Limb (tissue), 2 donors: ENCODE measurements at regions not wholly inside any gene's neighbourhood (a gene's known extent, or its start where the extent isn't known, plus 50 kb on each side); places are given as distances from the start of the nearest gene placed in this dataset.
"Not testable (repeated sequence)": the region's sequence is repeated elsewhere in the genome, so short reads cannot be mapped to it uniquely, and the experiment has no call there.

ENCODE experiments used
- DNase-seq, 2 donors: peaks; one replicate each; pipeline ENCODE4 v3.0.0-alpha.2; 2016; ENCODE audit errors: extremely low spot score in 2 of 2

DNA sequence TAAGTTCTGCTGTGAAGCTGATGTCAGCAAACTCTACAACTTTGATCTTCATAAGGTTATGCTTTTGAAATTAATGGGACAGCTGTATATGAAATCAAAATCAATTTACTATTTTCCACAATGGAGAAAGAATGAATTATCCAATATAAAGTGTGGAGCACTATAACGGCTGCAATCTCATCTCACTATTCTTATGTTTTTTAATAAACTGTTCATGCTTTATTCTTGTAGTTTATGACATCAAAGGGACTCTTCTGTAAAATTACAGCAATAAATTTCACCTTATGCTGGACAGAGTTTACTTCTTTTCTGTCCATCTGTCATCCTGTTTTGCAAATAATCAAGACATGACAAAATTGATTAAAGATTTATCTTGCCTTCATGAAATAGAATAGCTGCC is 192.5 kb downstream of the TECRL start:
- DNase-seq: no peak

DNA sequence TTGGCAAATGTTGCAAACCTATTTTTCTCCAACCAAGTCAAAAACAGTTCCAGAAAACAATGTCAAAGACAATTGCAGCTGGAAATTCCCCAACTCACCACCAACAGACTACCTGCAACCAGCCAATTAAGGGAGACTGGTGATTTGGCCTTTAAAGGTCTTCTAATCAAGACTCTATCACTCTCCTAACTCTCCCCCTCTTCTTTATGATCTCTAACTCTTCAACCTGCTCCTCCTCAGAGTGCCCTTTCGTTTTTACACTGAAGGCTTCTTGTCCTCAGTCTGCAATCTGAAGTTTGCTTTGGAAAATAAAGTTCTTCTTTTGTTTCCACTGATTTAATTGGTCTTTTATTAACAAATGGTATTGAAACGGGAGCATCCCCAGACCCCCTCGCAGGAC is 203.9 kb downstream of the TECRL start:
- DNase-seq: no peak

DNA sequence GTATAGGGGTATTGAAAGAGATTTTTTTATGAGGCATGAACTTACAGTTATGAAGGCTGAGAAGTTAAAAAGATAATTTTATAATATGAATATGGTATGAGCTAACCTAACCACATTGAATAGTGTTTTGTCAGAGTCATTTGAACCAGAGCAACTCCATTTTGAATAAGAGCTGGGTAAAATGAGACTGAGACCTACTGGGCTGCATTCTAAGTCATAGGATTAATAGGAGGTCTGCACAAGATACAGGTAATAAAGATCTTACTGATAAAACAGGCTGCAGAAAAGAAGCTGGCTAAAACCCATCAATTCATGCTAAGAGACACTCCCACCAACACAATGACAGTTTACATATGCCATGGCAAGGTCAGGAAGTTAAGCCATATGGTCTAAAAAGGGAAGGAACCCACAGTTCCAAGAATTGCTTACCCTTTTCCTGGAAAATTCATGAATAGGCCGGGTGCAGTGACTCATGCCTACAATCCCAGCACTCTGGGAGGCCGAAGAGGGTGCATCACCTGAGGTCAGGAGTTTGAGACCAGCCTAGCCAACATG is 209.2 kb downstream of the TECRL start:
- DNase-seq: no peak

DNA sequence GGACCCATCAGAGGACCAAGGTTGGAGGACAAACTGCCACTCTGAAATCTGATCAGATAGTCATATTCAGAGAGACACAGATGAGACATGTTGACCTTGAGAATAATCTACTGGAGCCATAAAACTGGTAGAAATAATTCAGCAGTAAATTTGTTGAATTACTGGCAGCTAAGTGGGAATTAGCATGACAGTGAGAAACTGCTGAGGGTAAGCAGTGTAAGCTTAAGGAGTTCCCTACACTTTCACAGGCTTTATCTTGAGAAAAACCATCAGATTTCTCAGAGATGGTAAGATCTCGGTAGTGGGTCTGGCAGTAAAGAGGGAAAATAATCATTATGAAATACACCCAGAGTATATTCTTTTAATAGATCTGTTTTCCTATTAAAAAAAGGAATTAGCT is 213.7 kb downstream of the TECRL start:
- no peak for DNase-seq

DNA sequence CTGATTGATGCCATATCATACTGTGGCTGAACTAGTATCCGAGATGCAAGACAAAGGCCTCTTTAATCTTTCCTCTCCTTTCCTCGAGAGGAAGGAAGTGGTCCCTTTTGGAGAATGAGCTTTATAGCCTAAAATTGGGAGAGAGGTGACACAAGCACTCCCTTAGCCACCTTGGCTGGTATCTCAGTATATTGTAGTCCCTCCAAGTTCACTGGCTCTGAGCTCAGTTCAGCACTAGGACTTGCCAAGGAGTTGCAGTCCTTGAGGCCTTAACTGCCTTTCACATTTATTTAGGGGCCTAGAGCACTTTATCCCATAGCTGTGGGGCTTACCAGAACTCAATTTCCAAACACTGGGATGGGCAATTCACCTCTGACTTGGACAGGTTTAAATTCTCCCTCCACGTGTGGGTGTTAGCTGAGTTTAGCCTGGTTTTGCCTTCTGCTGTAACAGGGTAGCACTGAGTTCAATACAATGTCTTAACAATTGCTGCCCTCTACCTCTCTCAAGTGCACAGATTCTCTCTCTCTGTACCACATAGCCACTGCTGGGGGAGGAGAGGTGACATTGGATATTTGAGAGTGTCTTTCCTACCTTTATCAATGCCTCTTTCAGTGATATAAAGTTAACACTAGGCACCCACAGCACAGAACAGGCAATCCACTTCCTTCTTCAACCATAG is 216.4 kb downstream of the TECRL start:
- DNase-seq: no peak

DNA sequence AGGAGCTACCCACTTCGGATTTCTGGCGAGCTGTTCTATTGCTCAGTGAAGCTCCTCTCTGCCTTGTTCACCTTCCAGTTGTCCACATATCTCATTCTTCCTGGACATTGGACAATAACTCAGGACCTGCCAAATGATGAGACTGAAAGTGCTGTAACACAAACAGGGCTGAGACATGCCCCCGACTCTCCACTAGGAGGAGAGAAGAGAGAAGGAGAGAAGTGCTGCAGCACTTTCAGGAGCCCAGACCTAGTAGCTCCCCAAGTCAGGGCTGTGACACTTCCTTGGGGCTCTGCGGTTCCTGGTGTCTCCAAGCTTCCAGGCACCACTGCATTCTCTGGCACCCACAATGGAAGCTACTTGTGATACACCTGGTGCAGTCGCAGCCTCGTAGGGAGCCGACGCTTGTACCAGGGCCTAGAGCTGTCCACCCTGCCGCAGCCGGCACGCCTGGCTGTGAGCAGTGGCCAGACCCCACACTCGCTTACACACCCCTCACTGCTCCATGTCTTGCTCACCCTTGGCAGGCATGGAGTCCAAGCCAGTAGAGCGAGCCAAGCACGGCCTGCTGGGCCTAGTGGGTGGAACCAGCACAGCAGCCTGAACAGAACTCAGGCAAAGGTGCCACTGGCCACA is 234.9 kb downstream of the TECRL start:
- DNase-seq: no peak

DNA sequence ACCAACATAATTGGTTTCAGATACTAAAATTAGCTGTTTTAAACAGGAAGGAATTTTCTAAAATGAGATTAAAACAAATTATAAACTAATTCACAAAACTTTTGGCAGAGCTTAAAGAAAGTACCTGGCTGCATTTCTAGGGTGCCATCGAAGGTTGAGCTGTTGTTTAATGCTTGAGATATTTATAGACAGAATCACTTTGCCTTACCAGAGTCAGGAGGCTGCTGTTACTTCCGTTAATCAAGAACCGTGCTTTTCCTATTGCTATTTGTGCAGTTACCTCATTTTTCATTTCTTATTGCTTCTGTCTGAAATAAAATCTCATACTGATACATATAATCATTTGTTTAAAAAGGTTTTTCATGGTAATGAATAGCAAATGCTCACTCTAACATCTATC is 242.9 kb downstream of the TECRL start:
- no peak for DNase-seq

DNA sequence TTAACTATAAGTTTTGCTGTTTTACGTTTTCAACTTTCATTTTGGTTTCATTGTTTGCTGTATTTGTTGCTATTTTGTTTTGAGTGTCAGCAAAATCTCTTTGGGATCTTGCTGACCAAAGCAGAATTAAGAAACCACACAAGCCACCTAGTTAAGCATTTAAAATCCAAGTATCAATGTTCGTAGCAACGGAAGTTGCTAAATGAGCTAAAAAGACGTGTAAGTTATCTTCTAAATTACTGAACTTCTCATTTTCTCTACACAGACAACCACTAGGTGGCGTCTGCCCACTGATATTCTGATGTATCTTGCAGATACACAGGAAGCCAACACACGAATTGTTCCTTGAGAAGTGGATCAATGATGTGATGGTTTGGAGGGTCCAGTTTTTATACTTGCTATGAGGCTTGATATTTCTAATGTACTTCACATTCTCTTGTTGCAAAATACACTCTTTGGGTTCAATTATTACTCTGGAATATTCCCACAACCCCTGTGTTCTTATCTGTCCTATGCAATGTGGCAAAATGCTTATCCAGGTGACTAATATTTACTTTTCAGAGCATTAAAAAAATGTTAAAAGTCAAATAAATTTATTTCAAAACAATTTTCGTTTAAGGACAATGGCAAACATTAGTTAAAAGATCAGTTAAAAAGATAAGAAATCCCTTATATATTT is 250.5 kb downstream of the TECRL start:
- DNase-seq: peak; percentile 47 to 66

DNA sequence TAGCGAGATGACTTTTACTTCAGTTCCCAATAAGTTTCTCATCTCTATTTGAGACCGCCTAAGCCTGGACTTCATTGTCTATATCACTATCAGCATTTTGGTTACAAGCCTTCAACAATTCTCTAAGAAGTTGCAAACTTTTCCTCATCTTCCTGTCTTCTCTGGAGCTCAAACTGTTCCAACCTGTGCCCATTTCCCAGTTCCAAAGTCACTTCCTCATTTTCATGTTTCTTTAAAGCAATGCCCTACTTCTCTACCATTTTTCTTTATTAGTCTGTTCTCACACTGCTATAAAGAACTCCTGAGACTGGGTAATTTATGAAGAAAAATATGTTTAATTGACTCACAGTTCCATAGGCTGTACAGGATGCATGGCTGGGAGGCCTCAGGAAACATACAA is 251.9 kb downstream of the TECRL start:
- DNase-seq: no peak

DNA sequence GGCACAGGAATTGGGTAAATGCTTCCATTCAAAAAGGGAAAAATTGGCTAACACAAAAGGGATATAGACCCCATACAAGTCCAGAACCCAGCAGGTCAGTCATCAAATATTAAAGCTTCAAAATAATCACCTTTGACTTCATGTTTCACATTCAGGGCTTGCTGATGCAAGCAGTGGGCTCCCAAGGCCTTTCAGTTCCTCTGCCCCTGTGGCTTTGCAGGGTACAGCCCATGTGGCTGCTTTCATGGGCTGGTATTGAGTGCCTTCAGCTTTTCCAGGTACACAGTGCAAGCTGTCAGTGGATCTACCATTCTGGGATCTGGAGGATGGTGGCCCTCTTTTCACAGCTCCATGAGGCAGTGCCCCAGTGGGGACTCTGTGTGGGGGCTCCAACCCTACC is 253.0 kb downstream of the TECRL start:
- DNase-seq: no peak

DNA sequence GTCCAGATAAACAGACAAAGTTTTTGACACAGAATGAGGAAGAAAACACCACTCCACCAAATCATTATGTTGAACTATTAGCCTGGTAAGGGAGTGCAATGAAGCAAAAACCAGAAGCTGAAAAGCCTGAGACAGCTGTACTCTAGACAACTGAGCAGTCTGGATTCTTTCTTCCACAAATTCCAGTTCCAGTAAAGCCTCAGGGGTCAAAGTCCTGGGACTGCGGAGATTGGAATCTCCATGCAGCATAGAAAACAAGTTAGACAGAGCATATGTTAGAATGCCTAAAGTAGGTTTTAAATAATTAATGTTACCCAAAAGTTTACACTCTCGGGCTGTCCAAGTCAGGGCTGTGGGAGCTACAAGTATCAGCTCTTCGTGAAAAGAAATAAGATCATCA is 263.2 kb downstream of the TECRL start:
- no peak for DNase-seq

DNA sequence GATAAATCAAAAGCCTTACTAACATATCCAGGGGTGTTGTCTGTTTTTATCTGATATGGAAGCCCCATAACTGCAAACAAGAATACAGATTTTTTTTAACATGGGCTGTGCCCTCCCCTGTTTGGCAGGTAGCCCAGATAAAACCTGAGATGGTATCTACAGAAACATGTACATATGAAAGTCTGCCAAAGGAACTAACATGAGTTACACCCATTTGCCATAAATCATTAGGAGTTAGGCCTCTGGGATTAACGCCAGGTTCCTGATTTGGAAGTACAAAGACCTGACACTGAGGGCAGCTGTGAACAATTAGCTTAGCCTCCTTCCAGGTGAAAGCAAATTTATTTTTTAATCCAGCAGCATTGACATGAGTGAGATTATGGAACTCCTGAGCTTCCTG is 264.3 kb downstream of the TECRL start:
- DNase-seq: no peak

DNA sequence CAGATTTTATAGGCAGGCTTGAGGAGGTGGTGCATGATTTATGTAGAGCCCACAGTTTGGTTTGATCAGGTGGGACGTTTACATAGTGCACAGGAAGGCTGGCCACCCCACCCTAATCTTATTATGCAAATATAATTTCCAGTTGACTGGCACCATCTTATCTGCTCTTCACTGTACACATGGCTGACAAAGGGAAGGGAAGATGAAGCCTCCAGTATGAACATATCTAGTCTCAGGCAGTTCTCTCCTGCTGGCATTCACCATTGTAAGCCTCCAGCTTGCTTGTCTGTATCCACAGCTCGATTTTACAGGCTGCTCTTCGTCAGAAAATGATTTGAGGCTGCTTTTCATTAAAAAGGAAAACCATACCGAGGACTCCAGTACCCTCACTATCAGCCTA is 278.3 kb downstream of the TECRL start:
- DNase-seq: no peak

DNA sequence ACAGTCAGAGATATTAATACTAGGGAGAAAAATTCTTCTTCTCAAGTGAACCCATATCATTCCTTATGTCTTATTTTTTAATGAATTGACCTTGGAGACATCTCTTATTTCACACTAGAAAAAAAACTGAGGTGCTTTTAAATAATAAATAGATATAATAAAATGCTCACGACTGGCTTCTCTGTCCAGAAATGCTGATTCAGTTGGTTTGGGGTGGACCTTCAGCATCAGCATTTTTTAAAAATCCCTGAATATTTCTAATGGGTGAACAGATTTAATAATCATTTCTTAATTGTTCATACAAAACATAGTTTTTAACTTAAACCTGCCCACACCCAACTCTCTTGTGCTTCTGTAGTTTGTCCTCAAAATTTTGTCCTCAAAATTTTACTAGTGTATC is 283.9 kb downstream of the TECRL start:
- DNase-seq: no peak

DNA sequence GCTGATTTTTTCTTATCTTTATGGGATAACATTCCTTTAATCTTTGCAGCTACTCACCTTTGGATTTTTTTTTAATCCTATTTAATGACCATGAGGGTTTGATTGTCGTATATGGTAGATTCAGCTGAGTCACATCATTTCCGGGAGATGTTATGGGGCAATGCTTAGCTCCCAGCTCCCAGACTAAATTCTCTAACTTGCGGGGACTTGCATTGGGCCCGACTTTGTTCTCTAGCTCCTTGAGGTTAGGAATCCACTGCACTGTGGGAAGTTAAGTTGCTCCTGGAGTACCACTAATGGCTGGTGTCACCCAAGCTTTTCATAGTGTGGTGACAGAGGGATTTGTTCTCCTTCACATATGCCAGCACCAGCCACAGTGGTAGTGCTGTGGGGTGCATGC is 287.4 kb downstream of the TECRL start:
- no peak for DNase-seq

DNA sequence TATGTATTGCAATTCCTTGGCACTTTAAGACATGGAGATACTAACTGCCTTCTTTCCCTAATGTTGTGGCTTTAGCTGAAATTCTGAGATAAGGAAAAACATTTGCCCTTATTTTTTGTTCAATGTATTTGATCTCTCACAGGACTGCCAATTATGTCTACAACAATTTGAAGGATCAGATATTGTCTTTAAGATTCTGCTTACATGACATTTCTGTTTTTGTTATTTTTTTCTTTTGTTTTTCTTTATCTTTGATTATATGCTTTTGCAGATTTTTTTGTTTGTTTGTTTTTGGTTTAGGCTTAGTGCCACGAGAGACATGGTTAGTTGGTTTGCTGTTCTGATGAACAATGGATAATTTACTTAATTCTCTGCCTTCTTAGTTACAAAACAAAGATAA is 303.3 kb downstream of the TECRL start:
- no peak for DNase-seq

DNA sequence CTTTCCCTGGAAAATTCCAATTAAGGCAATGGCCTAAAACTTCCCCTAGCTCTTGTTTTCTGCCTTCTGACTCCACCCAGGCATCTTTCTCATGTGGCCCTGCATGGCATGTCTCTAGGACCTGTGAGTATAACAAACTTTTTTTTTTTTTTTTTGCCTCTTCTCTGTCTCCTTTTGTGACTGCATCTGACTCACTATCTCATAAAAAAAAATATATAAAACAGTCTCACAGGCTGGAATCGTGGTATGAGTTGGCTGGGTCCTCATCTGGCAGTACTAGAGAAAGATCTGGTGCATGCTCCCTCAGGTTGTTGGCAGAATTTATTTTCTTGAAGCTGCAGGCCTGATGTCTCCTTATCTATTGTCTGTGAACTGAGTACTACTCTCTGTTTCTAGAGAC is 313.9 kb downstream of the TECRL start:
- no peak for DNase-seq

DNA sequence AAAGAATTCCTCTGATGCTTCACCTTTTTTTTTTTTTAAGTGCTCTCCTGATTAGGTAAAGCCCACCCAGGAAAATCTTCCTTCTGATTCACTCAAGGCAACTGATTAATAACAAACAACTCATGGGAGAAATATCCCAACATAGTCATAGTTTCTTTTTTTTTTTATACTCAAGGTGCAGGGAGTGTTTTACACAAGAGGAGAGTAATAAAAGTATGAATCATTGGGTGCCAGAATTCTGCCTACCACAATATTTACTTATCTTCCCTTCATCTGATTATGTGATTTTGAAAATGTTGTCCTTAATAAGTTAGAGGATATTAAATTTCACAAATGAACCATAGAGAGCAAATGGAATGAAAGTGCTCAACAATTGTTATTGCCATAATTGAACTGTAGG is 329.9 kb downstream of the TECRL start:
- DNase-seq: no peak

DNA sequence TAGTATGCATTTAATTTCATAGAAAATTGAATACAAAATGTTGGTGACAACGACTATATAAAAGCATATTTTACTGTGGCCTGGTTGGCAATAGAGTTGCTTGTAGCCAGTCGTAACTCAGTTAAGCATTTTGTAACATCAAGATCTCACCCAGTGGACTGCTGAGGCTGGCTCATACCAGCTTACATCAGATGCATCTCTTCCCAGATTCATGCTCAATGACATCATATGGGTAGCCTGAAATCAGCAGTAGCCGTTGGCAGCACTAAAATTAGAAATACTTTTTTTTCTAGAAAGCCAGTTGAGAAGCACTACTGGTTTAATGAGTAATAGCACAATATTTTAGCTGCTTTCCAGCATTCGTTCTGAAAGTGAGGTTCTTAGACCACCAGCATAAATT is 341.2 kb downstream of the TECRL start:
- no peak for DNase-seq

DNA sequence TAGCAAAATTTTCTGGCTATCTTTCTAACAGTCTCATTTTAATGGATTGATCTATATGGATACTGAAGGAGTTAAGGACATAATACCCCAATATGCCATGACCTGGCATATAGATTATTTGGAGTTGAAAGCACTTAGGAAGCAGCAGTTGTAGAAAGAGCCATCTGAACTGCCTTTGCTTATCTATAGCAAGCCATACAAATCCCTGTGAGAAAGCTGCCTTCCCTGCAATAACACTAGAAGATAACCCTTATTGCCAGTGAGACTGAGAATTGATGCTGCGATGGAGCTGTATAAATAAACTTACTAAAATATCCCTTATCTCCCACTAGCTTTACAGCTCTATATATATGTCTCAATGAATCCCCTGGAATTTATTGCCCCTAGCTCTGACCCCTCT is 346.3 kb downstream of the TECRL start:
- no peak for DNase-seq

DNA sequence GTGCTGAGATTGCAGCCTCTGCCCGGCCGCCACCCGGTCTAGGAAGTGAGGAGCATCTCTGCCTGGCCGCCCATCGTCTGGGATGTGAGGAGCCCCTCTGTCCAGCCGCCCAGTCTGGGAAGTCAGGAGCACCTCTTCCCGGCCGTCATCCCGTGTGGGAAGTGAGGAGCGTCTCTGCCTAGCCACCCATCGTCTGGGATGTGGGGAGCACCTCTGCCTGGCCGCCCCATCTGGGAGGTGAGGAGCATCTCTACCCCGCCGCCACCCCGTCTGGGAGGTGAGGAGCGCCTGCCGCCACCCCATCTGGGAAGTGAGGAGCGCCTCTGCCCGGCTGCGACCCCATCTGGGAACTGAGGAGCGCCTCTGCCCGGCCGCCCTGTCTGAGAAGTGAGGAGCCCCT is 372.2 kb downstream of the TECRL start:
- DNase-seq: not testable (repeated sequence)

DNA sequence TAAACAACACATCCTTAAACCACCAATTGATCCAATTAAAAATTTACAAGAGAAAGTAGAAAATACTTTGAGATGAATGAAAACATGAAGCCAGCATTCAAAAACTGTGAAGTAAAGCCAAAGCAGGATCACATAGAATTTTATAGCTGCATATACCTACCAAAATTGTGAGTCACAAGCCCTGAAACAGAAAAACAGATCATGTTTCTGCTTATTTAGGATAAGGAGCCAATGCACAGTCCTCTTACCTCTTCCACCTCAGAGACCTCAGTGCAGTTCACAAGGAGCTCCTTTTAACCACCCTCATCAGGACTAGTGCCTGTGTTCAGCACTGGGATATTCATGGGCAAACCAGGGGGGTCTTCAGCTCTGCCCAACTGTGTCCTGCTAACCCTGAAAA is 386.7 kb downstream of the TECRL start:
- no peak for DNase-seq

DNA sequence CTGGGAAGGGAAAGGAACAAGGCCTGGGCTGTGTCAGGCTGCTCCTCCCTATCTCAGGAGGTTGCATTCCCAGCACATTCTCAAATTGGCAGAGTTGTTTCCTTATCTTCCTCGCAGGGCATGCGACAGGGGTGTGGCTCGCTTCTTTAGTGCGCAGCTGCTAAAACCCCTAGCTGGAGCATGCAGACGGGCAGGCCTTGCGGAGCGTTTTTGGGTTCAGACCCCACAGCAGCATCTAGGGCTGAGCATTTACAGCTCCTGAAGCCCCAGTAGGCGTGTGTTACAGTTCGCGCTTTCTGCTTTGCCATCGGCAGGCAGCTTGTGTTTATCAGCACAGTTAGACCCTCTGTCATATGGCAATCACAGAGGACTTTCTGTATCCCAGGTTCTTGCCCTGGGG is 392.4 kb downstream of the TECRL start:
- no peak for DNase-seq
